RKO (cell line): ENCODE measurements at regions not wholly inside any gene's neighbourhood (a gene's known extent, or its start where the extent isn't known, plus 50 kb on each side); places are given as distances from the start of the nearest gene placed in this dataset.
A peak's percentile ranks its signal among the peaks of the same experiment; 100 is the strongest.

Source experiments
- DNase-seq: peaks from one replicate; pipeline ENCODE4 v3.0.0-alpha.2; 2016; ENCODE audit warnings: low spot score

GRCh38 chr11:131121426-131122333 is 205.4 kb upstream of the SNX19 start:
- DNase-seq, result no peak

DNA sequence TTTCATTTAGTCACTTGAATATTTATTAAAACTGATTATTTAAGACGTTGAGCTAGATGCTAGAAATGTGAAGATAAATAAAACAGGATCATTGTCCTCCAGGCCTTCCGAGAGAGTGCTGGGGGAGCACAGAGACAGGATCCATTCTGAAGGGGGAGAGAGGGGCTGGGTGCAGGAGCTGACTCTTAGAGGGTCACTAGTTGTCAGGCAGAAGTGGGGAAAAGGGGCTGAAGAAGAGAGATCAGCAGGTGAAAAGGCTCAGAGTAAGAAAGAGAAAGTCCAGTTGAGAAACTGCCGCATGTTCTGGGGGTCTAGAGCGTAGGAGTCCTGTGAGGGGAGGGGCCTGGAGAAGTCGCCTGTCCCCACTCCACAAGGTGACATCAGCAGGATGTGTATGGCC is 206.2 kb upstream of the SNX19 start:
- no peak for DNase-seq

DNA sequence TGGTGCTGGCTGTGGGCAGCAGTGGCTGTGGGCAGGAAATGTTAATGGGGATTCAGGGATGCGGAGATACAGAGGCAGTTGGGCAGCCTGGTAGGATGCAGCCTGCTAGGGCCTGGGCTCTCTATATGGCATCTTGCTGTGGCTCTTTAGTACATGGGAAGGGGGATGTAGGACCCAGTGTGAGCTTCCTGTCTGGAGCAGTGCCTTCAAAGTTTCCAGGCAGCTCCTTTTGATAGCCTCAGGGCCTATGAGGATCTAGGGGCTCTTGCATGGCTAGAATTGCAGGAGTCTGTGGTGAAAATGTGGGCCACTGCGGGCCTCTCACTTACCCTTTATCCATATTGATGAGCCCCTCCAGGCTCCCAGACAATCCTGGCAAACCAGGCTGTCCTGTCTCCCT is 213.2 kb upstream of the SNX19 start:
- DNase-seq, result no peak

DNA sequence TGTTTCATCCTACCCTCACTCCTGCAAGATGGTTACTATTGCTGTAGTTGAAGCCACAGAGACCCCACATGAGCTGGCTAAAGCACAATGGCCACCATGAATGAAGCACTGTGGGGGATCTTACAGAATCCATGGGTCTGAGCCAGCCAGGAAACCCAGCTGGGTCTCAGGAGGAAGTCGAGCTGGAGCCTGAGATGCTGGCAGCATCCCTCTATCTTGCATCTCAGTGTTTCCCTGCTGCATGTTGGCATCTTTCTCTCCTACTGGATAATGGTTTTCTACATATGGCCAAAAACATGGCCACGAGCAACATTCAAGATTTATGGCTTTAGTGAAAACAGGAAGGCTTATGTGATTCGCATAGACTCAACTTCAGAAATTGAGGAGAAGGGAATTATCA is 219.3 kb upstream of the SNX19 start:
- DNase-seq, result no peak

GRCh38 chr11:131136486-131136885 is 220.2 kb upstream of the SNX19 start:
- DNase-seq, result no peak

- DNase-seq, result no peak
Measured at GRCh38 chr11:131137046-131137445, 220.8 kb upstream of the SNX19 start.

DNA sequence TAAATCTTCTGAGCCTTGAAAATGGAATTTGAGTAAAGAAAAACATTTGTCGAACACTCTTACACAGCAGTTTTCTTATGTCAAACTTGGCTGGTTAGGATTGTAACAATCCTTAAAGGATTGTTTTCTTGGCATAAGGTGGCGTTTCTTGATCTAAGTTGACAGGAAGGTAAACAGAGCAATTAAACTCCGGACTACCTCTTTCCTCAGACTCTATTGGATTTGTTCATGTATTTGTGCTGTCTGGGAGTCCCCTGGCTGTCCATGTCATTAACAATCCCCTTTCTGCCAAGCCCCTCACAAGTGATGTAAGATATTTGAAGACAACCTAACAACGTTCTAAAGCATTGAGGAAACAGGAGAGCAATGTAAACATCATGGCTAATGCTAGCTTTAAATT is 222.5 kb upstream of the SNX19 start:
- no peak for DNase-seq

- DNase-seq, result no peak
Measured at GRCh38 chr11:131145791-131146190, 224.6 kb upstream of the NTM start.

DNA sequence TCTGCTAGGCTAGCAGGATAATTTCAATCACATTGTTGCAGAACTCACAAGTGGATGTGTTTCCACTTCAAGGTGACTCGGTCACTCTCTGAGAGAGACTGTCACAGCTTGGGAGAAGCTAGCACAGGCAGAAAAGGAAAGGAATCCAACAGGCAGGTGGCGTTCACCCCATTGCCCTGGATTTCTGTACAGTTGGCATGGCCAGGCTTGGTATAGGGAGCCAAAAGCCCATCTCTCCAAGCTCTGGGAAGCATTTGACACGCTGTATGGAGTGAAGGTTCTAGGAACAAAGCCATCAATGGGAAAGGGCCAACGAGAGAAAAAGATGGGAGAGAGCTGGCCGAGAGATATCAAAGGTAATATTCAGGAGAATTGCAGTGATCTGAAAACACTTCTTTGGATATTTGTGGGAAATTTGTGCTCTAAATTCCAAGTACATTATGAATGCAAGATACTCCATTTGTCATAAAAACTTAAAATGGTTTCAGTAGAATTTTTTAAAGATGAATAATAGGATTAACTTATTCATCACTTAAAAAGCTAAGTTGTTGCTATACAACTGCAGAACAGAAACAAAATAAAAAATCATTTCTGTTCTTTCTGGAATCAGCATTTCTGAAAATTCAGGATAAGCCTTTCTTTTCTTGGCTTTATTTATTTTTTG is 223.5 kb upstream of the NTM start:
- DNase-seq, result peak; percentile 1

DNA sequence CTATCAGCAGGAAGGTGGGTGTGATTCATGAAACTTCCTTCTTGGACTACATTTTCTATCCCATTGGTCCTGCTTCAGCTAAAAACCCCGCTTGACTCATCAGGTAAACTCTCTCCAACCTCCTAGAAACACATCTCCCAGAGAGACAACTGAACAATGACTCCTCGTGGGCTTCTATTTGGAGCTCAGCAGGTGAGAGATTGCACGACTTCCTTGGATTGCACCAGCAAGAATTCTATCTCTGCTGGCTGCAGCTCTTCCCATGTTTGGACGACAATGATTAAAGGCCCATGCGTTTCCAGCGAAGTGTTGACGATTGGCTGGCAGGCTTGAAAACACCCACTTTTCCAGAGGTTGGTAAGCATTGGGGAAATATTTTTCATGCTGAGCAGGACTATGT is 216.1 kb upstream of the NTM start:
- no peak for DNase-seq

GRCh38 chr11:131157678-131158077 is 212.7 kb upstream of the NTM start:
- DNase-seq, result no peak

GRCh38 chr11:131160846-131161245 is 209.6 kb upstream of the NTM start:
- DNase-seq, result no peak

- DNase-seq, result no peak
Measured at GRCh38 chr11:131163613-131164012, 206.8 kb upstream of the NTM start.

DNA sequence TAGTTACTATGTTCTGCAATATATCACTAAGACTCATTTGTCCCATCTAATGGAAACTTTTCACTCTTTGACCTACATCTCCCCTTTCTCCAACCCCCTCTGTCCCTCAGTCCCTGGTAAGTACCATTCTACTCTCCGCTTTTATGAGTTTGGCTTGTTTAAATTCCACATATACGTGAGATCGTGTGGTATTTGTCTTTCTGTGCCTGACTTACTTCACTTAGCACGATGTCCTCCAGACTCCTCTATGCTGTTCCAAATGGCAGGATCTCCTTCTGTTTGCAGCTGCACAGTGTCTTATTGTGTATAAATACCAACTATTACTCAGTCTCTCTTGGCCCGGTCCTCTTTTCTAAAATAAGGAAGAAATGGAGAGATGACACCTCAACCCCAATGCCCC is 205.4 kb upstream of the NTM start:
- DNase-seq, result no peak

DNA sequence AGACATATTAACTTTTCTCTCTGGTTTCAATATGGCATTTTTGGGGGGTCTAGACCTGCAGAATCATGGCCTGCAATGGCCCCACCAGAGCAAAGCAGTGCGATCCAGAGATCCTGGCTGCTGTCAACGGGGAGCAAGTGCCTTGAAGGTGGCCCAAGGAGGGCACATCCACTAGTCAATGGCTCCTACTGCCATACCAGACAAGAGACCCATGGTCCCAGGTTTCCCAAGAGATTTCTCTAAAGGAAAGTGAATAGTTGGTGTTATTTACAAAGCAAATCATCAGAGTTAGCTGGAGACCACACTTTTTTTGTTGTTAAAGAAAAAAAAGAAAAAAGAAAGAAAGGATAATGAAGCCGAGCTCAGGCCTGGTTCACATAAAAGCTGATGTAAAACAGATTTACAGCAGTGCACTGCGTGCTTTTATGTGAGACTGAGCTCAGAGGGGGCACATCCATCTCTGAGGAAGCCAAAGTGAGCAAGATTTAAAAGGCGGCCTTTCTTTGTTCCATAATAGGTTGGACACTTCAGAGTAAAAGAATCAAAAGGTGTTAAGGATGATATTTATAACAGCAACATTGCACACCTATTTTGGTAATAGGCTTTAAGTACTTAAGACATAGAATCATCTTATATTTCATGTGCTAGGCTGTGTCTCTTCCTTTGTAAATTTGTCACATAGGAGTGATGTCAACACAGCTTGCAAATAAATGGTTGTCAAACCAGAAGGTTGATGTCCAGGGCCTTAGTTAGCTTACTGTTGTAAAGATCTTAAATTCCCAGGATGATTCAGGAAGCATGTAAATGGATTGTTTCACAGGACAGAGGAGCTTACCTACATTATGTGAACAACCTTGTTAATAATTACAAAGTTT is 201.3 kb upstream of the NTM start:
- no peak for DNase-seq

DNA sequence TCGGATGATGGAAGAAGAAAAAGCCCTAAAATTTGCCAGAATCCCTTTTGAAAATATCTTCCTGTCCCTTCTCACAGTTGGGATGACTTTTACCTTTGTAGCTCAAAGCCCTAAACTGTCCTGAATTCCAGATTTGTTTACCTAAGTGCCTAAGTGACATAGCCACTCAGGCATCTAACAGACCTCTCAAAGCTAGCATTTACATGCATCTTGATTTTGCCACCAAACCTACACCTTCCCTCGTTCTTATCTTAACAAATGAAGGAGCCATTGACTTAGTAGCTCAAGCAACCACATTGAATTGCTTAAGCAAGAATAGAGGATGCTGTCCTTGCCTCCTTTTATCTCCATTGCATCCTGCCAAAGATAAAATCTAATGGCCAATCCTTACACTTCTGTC is 198.4 kb upstream of the NTM start:
- DNase-seq, result no peak

GRCh38 chr11:131178020-131178419 is 192.4 kb upstream of the NTM start:
- DNase-seq, result no peak

DNA sequence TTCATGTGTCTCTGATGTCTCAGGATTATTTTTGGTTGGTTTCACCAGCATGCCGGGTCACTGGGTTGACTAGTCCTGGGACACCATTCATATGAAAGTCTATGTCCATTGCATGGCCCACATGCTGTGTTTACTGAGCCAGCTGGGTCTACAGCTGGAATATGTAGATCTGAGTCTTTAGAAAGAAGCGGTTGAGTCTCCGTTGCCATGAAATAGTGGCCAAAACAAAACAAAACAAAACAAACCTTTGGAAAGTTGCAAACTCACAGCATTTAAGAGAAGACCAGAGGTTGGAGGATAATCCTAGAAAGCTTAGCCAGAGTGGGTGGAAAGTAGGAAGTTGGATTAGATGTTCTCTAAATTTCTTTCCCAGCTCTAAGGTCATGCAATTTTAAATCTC is 191.8 kb upstream of the NTM start:
- no peak for DNase-seq

GRCh38 chr11:131179836-131180235 is 190.6 kb upstream of the NTM start:
- DNase-seq, result no peak

DNA sequence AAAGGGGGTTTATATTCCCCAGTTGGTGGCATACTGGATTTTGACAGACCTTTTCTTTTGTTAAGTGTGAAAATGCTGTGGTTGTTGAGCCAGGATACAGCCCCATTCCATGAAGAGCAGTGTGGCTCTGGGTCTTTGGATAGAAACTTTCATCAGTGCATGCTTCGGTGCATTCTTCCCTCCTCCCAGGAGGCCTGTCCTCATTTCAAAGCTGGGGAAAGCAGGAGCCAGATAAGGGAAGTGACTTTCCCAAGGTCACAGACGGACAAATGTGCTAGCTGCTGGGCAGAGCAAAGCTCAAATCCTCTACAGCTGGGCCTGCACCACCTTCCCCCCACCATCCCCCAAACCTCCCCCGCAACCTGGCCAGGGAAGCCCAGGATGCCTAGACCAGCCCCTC is 184.5 kb upstream of the NTM start:
- no peak for DNase-seq

DNA sequence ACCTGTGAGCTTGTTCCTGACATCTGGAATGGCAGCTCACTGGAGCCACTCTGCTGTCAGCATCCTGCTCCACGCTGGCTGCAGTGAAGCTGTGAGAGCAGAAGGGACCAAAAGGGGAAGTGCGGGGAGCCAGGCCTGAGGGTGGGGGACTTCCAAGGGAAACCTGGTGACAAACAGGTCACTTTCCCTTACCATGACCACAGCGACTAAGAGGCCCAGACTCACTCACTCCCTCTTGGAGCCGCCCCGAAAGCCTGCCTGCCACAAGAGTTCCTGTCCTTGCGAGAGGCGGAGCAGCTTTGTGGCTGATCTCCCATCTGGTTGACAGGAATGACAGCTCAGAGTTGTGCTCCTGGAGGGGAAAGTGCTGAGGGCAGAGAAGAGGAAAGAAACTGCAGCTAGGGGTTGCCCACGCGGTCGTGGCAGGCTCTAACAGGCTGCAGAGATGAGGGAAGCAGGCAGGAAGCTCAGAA is 183.8 kb upstream of the NTM start:
- DNase-seq, result no peak

DNA sequence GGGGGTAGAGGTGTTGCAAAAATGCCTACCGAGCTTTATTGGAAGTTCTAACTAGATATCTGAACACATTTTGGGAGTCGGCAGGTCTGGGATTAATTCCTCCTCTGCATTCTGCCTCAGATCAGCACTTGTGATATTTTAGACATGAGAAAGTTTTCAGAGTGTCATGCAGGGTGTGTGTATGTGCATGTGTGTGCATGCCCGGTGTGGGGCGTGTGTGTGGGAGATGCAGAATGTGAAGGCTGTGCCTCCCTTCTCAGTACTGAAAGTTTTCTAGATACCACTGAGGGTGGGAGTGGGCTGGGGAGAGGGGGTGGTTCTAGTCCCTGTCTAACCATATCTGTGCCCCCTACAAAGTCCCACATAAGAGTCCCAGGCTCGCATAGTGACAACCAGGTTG is 180.0 kb upstream of the NTM start:
- no peak for DNase-seq

DNA sequence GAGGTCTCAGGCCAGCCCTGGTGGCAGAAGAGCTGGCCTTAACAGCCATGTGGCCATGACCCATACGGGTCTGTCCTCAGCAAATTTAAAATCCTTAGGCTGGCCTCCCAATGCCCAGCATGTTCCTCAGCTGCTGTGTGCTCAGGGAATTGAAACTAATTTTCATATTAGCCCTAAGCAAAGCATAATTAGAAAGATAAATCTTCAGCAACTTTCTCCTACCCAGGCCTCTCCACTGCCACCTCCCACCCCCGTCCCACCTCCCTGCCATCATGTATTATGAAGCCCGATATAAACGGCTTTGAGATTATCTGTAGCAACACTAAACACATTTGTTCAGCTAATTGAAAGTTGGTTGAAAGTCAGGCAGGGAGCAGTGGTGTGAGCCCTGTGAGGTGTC is 178.8 kb upstream of the NTM start:
- no peak for DNase-seq
